Daoy (cell line): ENCODE measurements at regions not wholly inside any gene's neighbourhood (a gene's known extent, or its start where the extent isn't known, plus 50 kb on each side); places are given as distances from the start of the nearest gene placed in this dataset.

ENCODE experiments used
- DNase-seq: peaks from one replicate; pipeline ENCODE4 v3.0.0-alpha.2; 2015; ENCODE audit warnings: low read depth

- DNase-seq: no peak
These were observed 404.4 kb downstream of the ARHGEF28 start for GRCh38 chr5:74030371-74030770.

GRCh38 chr5:74028976-74029375, 403.0 kb downstream of the ARHGEF28 start:
- no peak for DNase-seq

- peak; percentile 84 for DNase-seq
These were observed 402.4 kb downstream of the ARHGEF28 start for GRCh38 chr5:74028406-74028805.

GRCh38 chr5:74027732-74028338, 401.8 kb downstream of the ARHGEF28 start:
- no peak for DNase-seq

- no peak for DNase-seq
These were observed 400.3 kb downstream of the ARHGEF28 start for GRCh38 chr5:74026310-74026709.

GRCh38 chr5:74021126-74021525, 395.1 kb downstream of the ARHGEF28 start:
- no peak for DNase-seq

- DNase-seq: no peak
These were observed 394.5 kb downstream of the ARHGEF28 start for GRCh38 chr5:74020503-74020902.

- no peak for DNase-seq
These were observed 393.9 kb downstream of the ARHGEF28 start for GRCh38 chr5:74019923-74020322.

- peak; percentile 88 for DNase-seq
These were observed 391.8 kb downstream of the ARHGEF28 start for GRCh38 chr5:74017786-74018211.

GRCh38 chr5:74017112-74017511, 391.1 kb downstream of the ARHGEF28 start:
- DNase-seq: peak; percentile 44

- peak; percentile 31 for DNase-seq
These were observed 390.4 kb downstream of the ARHGEF28 start for GRCh38 chr5:74016373-74016772.

GRCh38 chr5:74015716-74016115, 389.7 kb downstream of the ARHGEF28 start:
- no peak for DNase-seq

GRCh38 chr5:74013222-74013621, 387.2 kb downstream of the ARHGEF28 start:
- DNase-seq: peak; percentile 15

GRCh38 chr5:74009502-74009901, 383.5 kb downstream of the ARHGEF28 start:
- DNase-seq: no peak

- no peak for DNase-seq
These were observed 381.2 kb downstream of the ARHGEF28 start for GRCh38 chr5:74007193-74007592.

- DNase-seq: no peak
These were observed 373.3 kb downstream of the ARHGEF28 start for GRCh38 chr5:73999297-73999696.

- no peak for DNase-seq
These were observed 372.5 kb downstream of the ARHGEF28 start for GRCh38 chr5:73998489-73998888.

- DNase-seq: no peak
These were observed 372.0 kb downstream of the ARHGEF28 start for GRCh38 chr5:73997960-73998359.

GRCh38 chr5:73996151-73996755, 370.3 kb downstream of the ARHGEF28 start:
- no peak for DNase-seq

GRCh38 chr5:73994963-73995362, 369.0 kb downstream of the ARHGEF28 start:
- no peak for DNase-seq
